HG02759 (cell line): ENCODE measurements at regions not wholly inside any gene's neighbourhood (a gene's known extent, or its start where the extent isn't known, plus 50 kb on each side); places are given as distances from the start of the nearest gene placed in this dataset.
A peak's percentile ranks its signal among the peaks of the same experiment; 100 is the strongest.

Experiments
- ATAC-seq: cut with Tn5 transposase; IDR thresholded peaks from one replicate; pipeline ENCODE4 v1.9.1; 2021; ENCODE audit warnings: mild to moderate bottlenecking, moderate library complexity; ENCODE audit not compliant: unreplicated experiment

DNA sequence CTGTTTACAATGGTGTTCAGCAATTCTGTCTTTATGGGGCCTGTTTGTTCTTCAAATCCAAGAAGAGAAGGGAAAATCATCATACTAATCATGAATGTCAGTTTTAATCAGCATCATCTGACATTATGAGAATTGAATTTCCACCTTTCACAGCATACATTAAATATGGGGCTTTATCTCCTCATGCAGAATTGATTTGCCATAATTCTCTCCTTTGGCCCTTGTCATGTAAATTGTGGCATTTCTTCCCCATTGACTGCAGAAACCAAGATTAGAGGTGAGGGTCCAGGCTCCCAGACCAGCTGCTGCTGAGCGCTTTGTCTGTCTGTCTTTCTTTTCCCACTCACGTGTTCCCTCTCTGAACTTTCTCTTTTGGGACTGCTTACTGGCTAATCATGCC lies 232.1 kb upstream of the NAV2 start:
- ATAC-seq, result no peak

- ATAC-seq, result no peak
Measured at GRCh38 chr11:19478891-19479290, 233.7 kb upstream of the NAV2 start.

DNA sequence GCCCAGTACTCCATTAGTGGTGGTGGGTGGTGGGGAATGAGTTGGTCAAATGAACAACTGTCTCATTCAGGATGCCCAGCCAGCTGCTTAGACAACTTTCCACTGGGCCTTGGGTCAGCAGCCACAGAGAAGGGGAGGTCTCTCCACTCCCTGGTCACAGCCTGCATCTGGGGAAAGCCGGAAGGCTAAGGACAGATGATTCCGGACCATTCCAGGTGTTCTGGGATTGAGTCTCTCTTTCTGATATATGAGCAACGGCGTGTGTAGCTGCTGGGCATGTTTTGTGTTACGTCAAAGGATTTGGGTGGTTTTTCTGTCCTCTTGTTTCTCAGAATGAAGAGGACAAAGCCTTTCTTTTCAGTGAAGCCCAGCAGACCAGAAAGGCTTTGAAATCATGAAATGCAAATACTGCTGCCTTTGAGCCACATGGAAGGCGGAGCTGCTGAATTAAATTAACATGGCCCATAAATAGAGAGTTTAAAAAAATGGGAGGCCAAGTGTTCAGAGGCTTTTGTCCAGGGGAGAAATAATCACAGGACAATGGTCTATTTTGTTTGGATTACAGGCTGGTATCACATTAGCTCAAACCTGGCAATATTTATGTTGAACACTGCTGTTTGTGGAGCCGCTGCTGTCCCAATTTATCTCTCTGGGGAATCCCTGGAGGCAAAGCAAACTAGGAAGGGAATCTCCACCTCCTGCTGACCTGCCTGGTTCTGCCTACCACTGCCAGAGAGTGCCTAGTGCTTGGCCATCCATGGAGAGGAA lies 234.4 kb upstream of the E2F8 start:
- ATAC-seq, result peak; percentile 78

DNA sequence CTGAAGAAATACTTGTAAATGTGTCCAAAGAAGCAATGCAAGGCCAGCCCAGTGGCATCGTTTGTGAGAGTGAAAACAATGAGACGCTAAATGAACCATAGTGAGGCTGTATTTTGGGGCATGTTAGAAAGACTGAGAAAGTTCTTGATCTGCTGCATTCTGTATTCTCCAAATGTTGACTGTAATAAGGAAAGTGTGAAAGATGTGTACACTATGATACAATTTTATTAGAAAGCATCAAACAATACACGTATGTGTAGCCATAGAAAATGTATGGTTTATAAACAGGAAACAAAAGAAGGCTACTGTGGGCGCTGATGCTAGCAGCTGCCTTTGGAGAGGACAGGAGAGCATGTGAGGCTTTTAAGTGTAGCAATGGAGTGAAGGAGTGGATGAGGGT lies 233.5 kb upstream of the E2F8 start:
- ATAC-seq, result no peak

DNA sequence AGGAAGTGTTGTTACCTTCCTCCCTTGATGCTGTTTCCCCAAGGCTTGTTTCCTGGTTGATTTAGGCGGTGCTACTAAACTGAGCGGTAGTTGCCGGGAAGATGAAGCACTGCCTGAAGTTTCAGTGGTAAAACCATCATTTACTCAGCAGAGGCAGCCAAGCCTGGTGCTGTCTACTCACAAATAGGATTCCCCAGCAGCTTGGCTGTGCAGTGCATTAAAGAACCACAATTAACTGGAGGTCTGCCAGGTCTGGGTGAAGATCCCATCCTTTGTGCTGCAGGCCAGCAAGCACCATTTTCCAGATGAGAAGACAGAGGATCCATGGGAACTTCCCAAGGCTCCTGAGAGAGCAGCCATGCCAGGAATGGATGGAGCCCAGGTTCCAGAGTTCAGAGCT lies 231.9 kb upstream of the E2F8 start:
- no peak for ATAC-seq

GRCh38 chr11:19467904-19468303 lies 227.2 kb upstream of the E2F8 start:
- ATAC-seq, result no peak

- no peak for ATAC-seq
Measured at GRCh38 chr11:19466314-19466713, 225.6 kb upstream of the E2F8 start.

DNA sequence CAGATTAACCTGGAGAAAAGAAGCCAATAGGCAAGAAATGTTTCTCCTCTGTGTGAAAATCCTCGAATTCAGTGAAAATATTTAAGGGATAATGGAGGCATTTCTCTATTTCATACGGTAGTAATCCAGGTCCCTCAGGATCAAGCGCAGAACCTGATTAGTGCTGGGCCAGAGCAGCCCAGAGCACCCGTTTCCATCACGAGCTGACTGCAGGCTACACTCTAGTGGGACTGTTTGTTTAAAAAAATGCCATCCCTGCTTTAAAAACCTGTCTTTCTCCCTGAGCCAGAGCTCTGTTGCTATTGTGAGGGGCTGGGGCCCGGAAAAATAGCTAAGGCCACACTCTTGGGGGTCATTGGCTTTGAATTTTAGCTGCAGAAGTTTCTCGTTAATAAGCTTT lies 223.2 kb upstream of the E2F8 start:
- no peak for ATAC-seq

GRCh38 chr11:19460718-19461405 lies 220.1 kb upstream of the E2F8 start:
- no peak for ATAC-seq

- no peak for ATAC-seq
Measured at GRCh38 chr11:19459240-19459639, 218.5 kb upstream of the E2F8 start.

DNA sequence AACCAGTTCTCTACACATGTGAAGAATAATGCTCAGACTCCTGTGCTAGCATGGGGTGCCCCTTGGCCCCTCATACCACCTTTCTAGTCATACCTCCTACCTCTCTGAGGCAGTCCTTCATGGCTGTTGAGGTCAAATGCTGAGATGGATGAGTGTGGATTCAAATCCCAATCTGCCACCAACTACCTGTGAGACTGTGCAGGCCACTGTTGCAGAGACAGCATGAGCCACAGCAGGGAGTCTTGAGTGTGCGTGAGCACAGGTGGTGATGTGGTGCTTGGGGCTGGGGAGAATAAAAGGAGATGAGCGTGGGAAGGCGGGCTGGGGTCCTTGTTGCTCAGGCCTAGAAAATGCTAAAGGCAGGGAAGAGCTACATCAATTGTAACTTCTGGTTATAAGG lies 218.0 kb upstream of the E2F8 start:
- ATAC-seq, result no peak

GRCh38 chr11:19458231-19458630 lies 217.5 kb upstream of the E2F8 start:
- no peak for ATAC-seq

DNA sequence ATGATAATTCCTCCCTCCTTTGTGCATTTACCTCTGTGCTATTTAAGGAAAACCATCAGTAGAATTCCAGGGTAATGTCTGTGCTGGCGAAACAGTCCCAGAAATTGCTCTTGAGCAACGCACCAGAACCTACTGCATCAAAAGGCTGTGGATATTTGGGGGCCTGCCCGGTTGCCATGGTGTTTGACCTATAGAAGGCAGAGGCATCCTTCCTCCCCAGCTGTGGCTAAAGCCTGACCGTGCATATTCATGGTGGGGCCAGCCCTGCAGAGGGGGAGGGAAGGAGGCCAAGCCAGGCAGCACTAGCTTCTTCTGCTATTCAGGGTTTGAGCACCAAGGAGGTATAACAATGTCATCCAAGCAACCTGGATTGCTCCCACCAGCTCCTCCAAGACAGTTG lies 215.0 kb upstream of the E2F8 start:
- no peak for ATAC-seq

DNA sequence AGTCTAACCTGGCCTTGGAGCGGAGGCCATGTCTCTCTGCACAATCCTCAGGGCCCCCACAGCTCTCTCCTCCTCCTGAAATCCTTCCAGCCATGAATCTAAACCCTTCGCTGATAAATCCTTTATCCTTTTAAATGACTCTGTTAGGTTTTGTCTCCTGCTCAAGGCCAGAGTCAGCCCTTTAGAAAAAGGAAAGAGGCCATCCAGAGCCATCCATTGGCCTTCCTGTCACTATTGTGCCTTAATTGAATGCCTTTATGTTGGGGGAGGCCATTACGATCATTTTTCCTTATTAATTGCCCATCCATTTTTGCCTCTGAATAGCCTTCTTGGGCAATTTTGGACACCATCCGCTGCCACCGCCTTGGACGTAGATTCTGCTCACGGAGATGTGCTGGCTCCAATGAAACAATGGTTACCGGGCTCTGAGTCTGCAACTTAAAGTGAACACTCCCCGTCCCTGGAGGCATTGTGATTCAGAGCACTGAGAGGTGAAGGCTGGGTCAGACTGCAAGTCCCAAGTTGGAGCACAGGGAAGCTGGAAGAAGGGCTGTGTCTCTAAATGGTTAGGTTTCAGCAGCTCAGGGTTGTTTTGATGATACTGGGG lies 213.0 kb upstream of the E2F8 start:
- ATAC-seq, result no peak

- ATAC-seq, result no peak
Measured at GRCh38 chr11:19451609-19452008, 210.9 kb upstream of the E2F8 start.

GRCh38 chr11:19450282-19450681 lies 209.5 kb upstream of the E2F8 start:
- no peak for ATAC-seq

GRCh38 chr11:19448651-19449050 lies 207.9 kb upstream of the E2F8 start:
- ATAC-seq, result no peak

GRCh38 chr11:19447150-19447566 lies 206.4 kb upstream of the E2F8 start:
- ATAC-seq, result no peak

DNA sequence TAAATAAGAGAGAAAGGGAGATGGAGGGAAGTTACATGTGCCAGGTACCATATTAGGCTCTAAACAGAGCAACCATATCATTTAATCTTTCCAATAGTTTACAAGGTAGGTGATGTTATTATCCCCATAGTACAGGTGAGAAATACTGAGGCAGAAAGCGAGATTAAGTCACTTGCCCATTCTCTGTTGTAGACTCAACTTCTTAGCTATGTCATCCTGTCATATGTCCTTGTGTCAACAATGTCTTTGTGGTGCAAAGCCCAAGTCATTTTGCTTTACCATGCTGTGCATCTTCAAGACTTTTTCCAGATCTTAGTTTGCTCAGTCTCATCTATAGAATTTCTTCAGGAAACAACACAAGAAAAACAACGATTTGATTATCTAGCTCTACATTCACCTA lies 205.0 kb upstream of the E2F8 start:
- ATAC-seq, result no peak

DNA sequence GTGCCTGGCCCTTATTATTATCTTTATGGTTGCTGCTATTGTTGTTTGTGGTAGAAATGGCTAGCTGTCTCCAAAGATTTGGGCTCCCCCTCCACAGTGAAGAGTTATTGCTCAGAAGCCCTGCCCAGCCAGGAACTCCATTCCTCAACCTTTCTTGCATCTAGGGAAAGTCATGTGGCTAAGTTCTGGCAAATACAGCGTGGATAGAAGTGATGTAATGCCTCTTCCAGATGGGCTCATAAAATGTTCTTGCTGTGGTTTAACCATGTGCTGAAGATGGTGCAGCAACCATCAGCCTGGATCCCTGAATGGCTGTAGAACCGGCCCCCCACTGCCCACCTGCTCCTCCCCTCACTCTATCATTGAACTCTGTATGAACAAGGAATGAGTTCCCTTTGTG lies 203.5 kb upstream of the E2F8 start:
- no peak for ATAC-seq

GRCh38 chr11:19442554-19442910 lies 201.8 kb upstream of the E2F8 start:
- no peak for ATAC-seq
